ENCODE measurements at regions not wholly inside any gene's neighbourhood (a gene's known extent, or its start where the extent isn't known, plus 50 kb on each side); places are given as distances from the start of the nearest gene placed in this dataset.
A peak's percentile ranks its signal among the peaks of the same experiment; 100 is the strongest.

GRCh38 chr2:43127208-43127940, 99.0 kb downstream of the ZFP36L2 start:
- Histone ChIP-seq H3K4me3 (no peak overlapping the region), H3K27ac (no peak overlapping the region)
- intact Hi-C loops (cut with DNase I), result loop anchor here (5.0 to 10.0 kb wide), 3 partner anchors 93 to 355 kb away; no protein-coding TSS in a partner anchor

GRCh38 chr2:43126817-43127207, 99.6 kb downstream of the ZFP36L2 start:
- no peak overlapping the region for H3K27ac ChIP-seq
- no peak for DNase-seq
- no peak for TF ChIP-seq CTCF (IDR thresholded peaks at IDR 0.05)
- peaks cover 17% of the 10 kb centered on the region for H3K4me1 ChIP-seq
- H3K9me3 ChIP-seq, result no peaks in the 10 kb centered on the region
- intact Hi-C loops (cut with DNase I), result loop anchor here (5.0 to 10.0 kb wide), 3 partner anchors 92 to 355 kb away; no protein-coding TSS in a partner anchor
- no peaks in the 10 kb centered on the region for H3K36me3 ChIP-seq
- H3K4me3 ChIP-seq, result no peak overlapping the region
- no peak overlapping the region for H3K9ac ChIP-seq (ENCODE audit: low read depth in 2 of 2, low read length in 2 of 2)
- H3K27me3 ChIP-seq, result no peaks in the 10 kb centered on the region

More at GRCh38 chr2:43127208-43127940, 99.0 kb downstream of the ZFP36L2 start:
- TF ChIP-seq CTCF (IDR thresholded peaks at IDR 0.05), result peak; percentile 61
- peak; percentile 83 for DNase-seq
- H3K27me3 ChIP-seq, result no peaks in the 10 kb centered on the region
- H3K9me3 ChIP-seq, result no peaks in the 10 kb centered on the region
- peaks cover 22% of the 10 kb centered on the region for H3K4me1 ChIP-seq
- H3K9ac ChIP-seq (ENCODE audit: low read depth in 2 of 2, low read length in 2 of 2), result peak overlapping the region in 1 of 2 donors; percentile 59
- H3K36me3 ChIP-seq, result no peaks in the 10 kb centered on the region

- H3K36me3 ChIP-seq, result no peaks in the 10 kb centered on the region
- intact Hi-C loops (cut with DNase I), result loop anchor here (5.0 to 10.0 kb wide), 3 partner anchors 91 to 357 kb away; no protein-coding TSS in a partner anchor
- H3K4me3 ChIP-seq, result no peak overlapping the region
- no peak for DNase-seq
- no peak overlapping the region for H3K9ac ChIP-seq (ENCODE audit: low read depth in 2 of 2, low read length in 2 of 2)
- no peaks in the 10 kb centered on the region for H3K27me3 ChIP-seq
- no peak for TF ChIP-seq CTCF (IDR thresholded peaks at IDR 0.05)
- no peaks in the 10 kb centered on the region for H3K9me3 ChIP-seq
- H3K27ac ChIP-seq, result no peak overlapping the region
- peaks cover 2% of the 10 kb centered on the region for H3K4me1 ChIP-seq
Measured at GRCh38 chr2:43125090-43125998, 101.1 kb downstream of the ZFP36L2 start.

- TF ChIP-seq CTCF (IDR thresholded peaks at IDR 0.05), result no peak
Measured at GRCh38 chr2:43124687-43125057, 101.7 kb downstream of the ZFP36L2 start.

GRCh38 chr2:43123981-43124686, 102.3 kb downstream of the ZFP36L2 start:
- Histone ChIP-seq H3K9me3 (no peaks in the 10 kb centered on the region), H3K27ac (no peak overlapping the region), H3K4me3 (no peak overlapping the region), H3K4me1 (no peaks in the 10 kb centered on the region), H3K27me3 (no peaks in the 10 kb centered on the region), H3K9ac (ENCODE audit: low read depth in 2 of 2, low read length in 2 of 2) (no peak overlapping the region), H3K36me3 (no peaks in the 10 kb centered on the region)
- DNase-seq, result no peak
- TF ChIP-seq CTCF (IDR thresholded peaks at IDR 0.05), result no peak
- intact Hi-C loops (cut with DNase I), result loop anchor here (10.0 kb wide), 1 partner anchor 89 kb away; no protein-coding TSS in a partner anchor

More at GRCh38 chr2:43124687-43125057, 101.7 kb downstream of the ZFP36L2 start:
- no peaks in the 10 kb centered on the region for H3K36me3 ChIP-seq
- no peak for DNase-seq
- no peaks in the 10 kb centered on the region for H3K27me3 ChIP-seq
- intact Hi-C loops (cut with DNase I), result loop anchor here (5.0 to 10.0 kb wide), 3 partner anchors 90 to 358 kb away; no protein-coding TSS in a partner anchor
- no peaks in the 10 kb centered on the region for H3K9me3 ChIP-seq
- no peak overlapping the region for H3K27ac ChIP-seq
- H3K4me1 ChIP-seq, result no peaks in the 10 kb centered on the region
- no peak overlapping the region for H3K4me3 ChIP-seq
- H3K9ac ChIP-seq (ENCODE audit: low read depth in 2 of 2, low read length in 2 of 2), result no peak overlapping the region
